Germinal center (tissue), 1 donor: ENCODE measurements at regions not wholly inside any gene's neighbourhood (a gene's known extent, or its start where the extent isn't known, plus 50 kb on each side); places are given as distances from the start of the nearest gene placed in this dataset.
"Not testable (repeated sequence)": the region's sequence is repeated elsewhere in the genome, so short reads cannot be mapped to it uniquely, and the experiment has no call there.

Experiments
- DNase-seq: peaks from one replicate; pipeline ENCODE4 v3.0.0; 2012; ENCODE audit warnings: mixed read lengths, low spot score

- DNase-seq = not testable (repeated sequence)
These were observed 97.5 kb downstream of the ZNF664 start for GRCh38 chr12:124070394-124071074.

GRCh38 chr12:124071075-124071443 lies 98.0 kb downstream of the ZNF664 start:
- no peak for DNase-seq

- DNase-seq = no peak
These were observed 100.5 kb downstream of the ZNF664 start for GRCh38 chr12:124073356-124074035.

- DNase-seq = no peak
These were observed 102.8 kb downstream of the ZNF664 start for GRCh38 chr12:124075841-124076240.

- no peak for DNase-seq
These were observed 104.7 kb downstream of the ZNF664 start for GRCh38 chr12:124077701-124078100.

GRCh38 chr12:124078800-124079199 lies 105.8 kb downstream of the ZNF664 start:
- no peak for DNase-seq

GRCh38 chr12:124080649-124081048 lies 107.6 kb downstream of the ZNF664 start:
- no peak for DNase-seq

GRCh38 chr12:124082012-124082411 lies 109.0 kb downstream of the ZNF664 start:
- DNase-seq = no peak

- no peak for DNase-seq
These were observed 109.7 kb downstream of the ZNF664 start for GRCh38 chr12:124082687-124083086.

- DNase-seq = no peak
These were observed 110.7 kb downstream of the ZNF664 start for GRCh38 chr12:124083708-124084107.

GRCh38 chr12:124085419-124086296 lies 112.6 kb downstream of the ZNF664 start:
- no peak for DNase-seq

- no peak for DNase-seq
These were observed 113.4 kb downstream of the ZNF664 start for GRCh38 chr12:124086299-124086898.

- no peak for DNase-seq
These were observed 114.4 kb downstream of the ZNF664 start for GRCh38 chr12:124087266-124088051.

GRCh38 chr12:124088217-124088907 lies 115.3 kb downstream of the ZNF664 start:
- DNase-seq = no peak

GRCh38 chr12:124089181-124089914 lies 116.3 kb downstream of the ZNF664 start:
- DNase-seq = not testable (repeated sequence)

- no peak for DNase-seq
These were observed 118.8 kb downstream of the ZNF664 start for GRCh38 chr12:124091835-124092234.

- not testable (repeated sequence) for DNase-seq
These were observed 119.5 kb downstream of the ZNF664 start for GRCh38 chr12:124092532-124092931.

- DNase-seq = no peak
These were observed 120.3 kb downstream of the ZNF664 start for GRCh38 chr12:124093297-124093696.

- DNase-seq = no peak
These were observed 121.2 kb downstream of the ZNF664 start for GRCh38 chr12:124094188-124094587.

GRCh38 chr12:124094733-124095132 lies 121.7 kb downstream of the ZNF664 start:
- no peak for DNase-seq
